ENCODE measurements at regions not wholly inside any gene's neighbourhood (a gene's known extent, or its start where the extent isn't known, plus 50 kb on each side); places are given as distances from the start of the nearest gene placed in this dataset.

DNA sequence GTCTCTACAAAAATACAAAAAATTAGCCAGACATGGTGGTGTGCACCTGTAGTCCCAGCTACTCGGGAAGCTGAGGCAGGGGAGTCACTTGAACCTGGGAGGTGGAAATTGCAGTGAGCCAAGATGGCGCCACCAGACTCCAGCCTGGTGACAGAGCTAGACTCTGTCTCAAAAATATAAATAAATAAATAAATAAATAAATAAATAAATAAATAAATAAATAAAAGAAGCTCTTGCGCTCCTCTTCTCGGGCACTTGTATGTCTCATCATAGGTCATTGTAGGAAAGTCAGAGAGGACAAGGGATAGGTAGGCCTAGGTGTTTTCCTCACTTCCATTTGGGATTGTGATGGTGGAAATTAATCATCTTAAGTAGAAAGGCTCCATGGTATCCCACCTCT lies 252.8 kb downstream of the PIK3R1 start:
- TF ChIP-seq EZH2 (IDR thresholded peaks at IDR 0.05; ENCODE audit: borderline replicate concordance, low read length) = no peak
- TF ChIP-seq, protein P1, sequence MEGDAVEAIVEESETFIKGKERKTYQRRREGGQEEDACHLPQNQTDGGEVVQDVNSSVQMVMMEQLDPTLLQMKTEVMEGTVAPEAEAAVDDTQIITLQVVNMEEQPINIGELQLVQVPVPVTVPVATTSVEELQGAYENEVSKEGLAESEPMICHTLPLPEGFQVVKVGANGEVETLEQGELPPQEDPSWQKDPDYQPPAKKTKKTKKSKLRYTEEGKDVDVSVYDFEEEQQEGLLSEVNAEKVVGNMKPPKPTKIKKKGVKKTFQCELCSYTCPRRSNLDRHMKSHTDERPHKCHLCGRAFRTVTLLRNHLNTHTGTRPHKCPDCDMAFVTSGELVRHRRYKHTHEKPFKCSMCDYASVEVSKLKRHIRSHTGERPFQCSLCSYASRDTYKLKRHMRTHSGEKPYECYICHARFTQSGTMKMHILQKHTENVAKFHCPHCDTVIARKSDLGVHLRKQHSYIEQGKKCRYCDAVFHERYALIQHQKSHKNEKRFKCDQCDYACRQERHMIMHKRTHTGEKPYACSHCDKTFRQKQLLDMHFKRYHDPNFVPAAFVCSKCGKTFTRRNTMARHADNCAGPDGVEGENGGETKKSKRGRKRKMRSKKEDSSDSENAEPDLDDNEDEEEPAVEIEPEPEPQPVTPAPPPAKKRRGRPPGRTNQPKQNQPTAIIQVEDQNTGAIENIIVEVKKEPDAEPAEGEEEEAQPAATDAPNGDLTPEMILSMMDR (conservative IDR thresholded peaks at IDR 0.05 in 1 of 2, IDR thresholded peaks at IDR 0.05 in 1 of 2; ENCODE audit: extremely low read depth in 1 of 2, insufficient read depth in 1 of 2, low read depth in 1 of 2, low read length in 2 of 2) = no peak
